SJSA1 (cell line): ENCODE measurements at regions not wholly inside any gene's neighbourhood (a gene's known extent, or its start where the extent isn't known, plus 50 kb on each side); places are given as distances from the start of the nearest gene placed in this dataset.
"Not testable (repeated sequence)": the region's sequence is repeated elsewhere in the genome, so short reads cannot be mapped to it uniquely, and the experiment has no call there.

Source experiments
- DNase-seq, 2 experiments: peaks; one replicate each; pipeline ENCODE4 v3.0.0-alpha.2; 2015 to 2020; ENCODE audit warnings: low spot score in 2 of 2, low read depth in 1 of 2
- H3K27ac ChIP-seq: fragments of 250-450 bp; sonication (Bioruptor Pico); 2 replicates; pipeline ENCODE4 v1.5.1; 2020; ENCODE audit warnings: mild to moderate bottlenecking, moderate library complexity
- H3K27me3 ChIP-seq: fragments of 250-450 bp; sonication (Bioruptor Pico); replicated peaks from 2 replicates; pipeline ENCODE4 v1.5.1; 2020; ENCODE audit warnings: mild to moderate bottlenecking, moderate library complexity
- H3K36me3 ChIP-seq: fragments of 250-450 bp; sonication (Bioruptor Pico); 2 replicates; pipeline ENCODE4 v1.5.1; 2020; ENCODE audit warnings: mild to moderate bottlenecking
- H3K4me1 ChIP-seq: fragments of 250-450 bp; sonication (Bioruptor Pico); replicated peaks from 2 replicates; pipeline ENCODE4 v1.6.1; 2021; ENCODE audit warnings: mild to moderate bottlenecking
- H3K4me3 ChIP-seq: fragments of 250-450 bp; sonication (Bioruptor Pico); 2 replicates; pipeline ENCODE4 v1.5.1; 2020; ENCODE audit warnings: mild to moderate bottlenecking
- H3K9me3 ChIP-seq: fragments of 250-450 bp; sonication (Bioruptor Pico); replicated peaks from 2 replicates; pipeline ENCODE4 v1.5.1; 2020; ENCODE audit warnings: mild to moderate bottlenecking

DNA sequence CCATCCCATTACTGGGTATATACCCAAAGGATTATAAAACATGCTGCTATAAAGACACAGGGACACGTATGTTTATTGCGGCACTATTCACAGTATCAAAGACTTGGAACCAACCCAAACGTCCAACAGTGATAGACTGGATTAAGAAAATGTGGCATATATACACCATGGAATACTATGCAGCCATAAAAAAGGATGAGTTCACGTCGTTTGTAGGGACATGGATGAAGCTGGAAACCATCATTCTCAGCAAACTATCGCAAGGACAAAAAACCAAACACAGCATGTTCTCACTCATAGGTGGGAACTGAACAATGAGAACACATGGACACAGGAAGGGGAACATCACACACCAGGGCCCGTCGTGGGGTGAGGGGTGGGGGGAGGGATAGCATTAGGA is 106.1 kb downstream of the CHD1L start:
- not testable (repeated sequence) for H3K9me3 ChIP-seq, H3K36me3 ChIP-seq, DNase-seq, H3K27me3 ChIP-seq, H3K4me3 ChIP-seq, H3K27ac ChIP-seq, H3K4me1 ChIP-seq

DNA sequence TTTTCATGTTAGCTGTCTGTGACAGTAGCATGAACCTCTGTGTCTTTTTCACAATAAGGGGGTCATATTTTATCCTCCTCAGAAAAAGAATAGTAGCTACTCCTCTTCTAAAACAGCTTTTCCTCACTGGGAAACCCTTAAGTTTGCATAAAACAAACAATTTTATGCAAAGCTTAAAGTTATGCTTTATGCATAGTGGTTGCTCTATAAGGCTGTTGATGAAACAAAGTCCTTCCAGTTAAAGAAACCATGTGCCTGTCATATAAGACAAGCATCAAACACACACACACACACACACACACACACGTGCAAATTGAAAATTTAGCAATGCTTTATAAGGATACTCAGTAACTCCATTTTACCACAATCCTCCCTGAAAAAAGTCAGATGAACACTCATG is 107.0 kb downstream of the CHD1L start:
- no peak for DNase-seq
- H3K4me1 ChIP-seq, result no peaks in the 10 kb centered on the region

DNA sequence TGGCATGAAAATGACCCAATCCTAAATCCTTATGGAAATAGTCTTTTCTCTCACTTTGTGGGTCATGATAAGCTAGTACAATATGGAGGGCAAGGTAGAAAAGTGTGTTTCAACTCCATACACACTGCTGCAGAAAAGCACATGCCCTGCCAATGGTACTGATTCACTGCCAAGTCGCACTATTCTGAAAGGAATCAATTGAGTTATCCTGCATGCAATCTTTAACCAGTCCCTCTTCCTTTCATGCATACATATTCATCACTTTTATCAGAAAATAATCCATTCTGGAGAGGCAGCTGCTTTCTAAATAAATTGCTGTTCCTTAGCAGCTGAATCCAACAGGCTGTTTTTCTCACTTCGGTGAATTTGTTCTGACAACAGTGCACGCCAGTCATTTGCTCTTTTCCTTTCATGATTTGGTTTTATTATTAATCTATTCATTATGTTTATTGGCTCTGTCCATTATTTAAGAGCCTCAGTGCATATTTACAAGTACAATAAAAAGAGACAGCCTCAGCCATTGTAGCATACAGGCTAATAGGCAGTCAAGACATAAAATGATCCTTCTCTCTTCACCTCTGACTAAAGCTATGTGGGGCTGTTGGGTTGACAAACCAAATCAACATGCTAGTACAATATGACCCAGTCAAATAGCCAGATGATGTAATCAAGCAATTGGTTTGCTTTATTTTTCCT is 108.8 kb downstream of the CHD1L start:
- Histone ChIP-seq H3K36me3 (no peaks in the 10 kb centered on the region), H3K4me3 (no peak overlapping the region), H3K27ac (no peak overlapping the region), H3K27me3 (no peaks in the 10 kb centered on the region), H3K4me1 (no peaks in the 10 kb centered on the region), H3K9me3 (no peaks in the 10 kb centered on the region)
- DNase-seq, result no peak

More for the DNA sequence above, 107.0 kb downstream of the CHD1L start:
- no peaks in the 10 kb centered on the region for H3K36me3 ChIP-seq
- no peak overlapping the region for H3K27ac ChIP-seq
- H3K4me3 ChIP-seq, result no peak overlapping the region
- no peaks in the 10 kb centered on the region for H3K9me3 ChIP-seq
- H3K27me3 ChIP-seq, result no peaks in the 10 kb centered on the region

DNA sequence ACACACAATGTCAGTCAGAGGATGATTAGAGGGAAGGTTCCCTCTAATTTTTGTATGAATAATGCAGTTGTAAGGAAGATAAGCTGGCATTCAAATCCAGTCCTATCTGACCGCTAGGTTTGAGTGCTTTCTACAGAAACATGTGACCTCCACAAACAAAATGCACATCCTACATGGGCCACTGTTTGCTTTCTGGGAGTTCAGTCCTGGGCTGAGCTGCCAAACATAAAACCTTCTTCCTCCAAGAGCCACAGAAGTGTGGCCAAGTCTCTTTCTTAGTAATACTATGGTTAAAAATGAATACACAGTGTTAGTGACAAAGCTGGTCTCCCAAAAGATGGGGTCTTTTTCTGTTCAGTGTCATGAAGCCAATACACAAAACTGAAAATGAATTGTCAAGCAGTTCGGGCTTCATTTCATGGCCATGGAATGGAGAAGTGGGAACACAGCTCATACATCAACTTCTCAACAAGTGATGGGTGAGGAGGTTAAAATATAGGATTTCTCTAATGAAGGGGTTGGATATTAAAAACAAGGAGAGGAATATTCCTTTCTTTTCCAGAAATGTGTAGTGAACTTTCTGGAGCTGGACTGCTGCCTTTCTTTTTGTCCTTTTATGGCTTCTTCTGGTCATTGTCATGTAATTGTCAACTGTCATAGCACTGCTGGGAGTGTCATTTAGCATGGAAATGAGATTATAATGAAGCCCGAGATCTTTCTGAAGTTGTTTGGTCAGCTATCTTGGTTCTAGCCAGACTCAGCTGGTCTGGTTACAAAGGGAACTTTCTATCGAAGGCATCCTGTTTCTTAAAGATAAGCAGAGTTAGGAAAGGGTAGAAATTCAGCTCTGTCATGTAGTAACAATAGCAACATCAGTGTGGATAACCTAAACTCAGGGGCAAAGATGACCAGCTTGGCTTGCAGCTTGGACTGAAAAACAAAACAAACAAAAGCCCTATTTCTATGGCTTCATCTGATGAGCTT is 135.1 kb downstream of the CHD1L start:
- Histone ChIP-seq H3K9me3 (no peaks in the 10 kb centered on the region), H3K27me3 (no peaks in the 10 kb centered on the region), H3K27ac (no peak overlapping the region), H3K36me3 (no peaks in the 10 kb centered on the region), H3K4me1 (no peaks in the 10 kb centered on the region), H3K4me3 (no peak overlapping the region)
- DNase-seq, result no peak

DNA sequence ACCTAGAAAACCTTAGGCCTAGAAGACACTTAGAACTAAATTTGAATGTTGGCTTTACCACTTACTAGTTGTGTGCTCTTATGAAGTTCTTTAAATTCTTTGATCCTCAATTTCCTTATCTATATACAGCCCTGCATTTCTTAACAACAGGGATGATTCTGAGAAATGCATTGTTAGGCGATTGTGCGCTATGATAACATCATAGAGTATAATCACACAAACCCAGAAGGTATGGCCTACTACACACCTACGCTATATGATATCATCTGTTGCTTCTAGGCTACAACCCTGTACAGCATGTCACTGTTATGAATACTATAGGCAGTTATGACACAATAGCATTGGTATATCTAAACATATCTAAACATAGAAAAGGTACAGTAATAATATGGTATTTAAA is 137.4 kb downstream of the CHD1L start:
- no peak for DNase-seq
- no peaks in the 10 kb centered on the region for H3K9me3 ChIP-seq
- no peak overlapping the region for H3K27ac ChIP-seq
- H3K36me3 ChIP-seq, result no peaks in the 10 kb centered on the region
- no peak overlapping the region for H3K4me3 ChIP-seq
- peaks cover 3% of the 10 kb centered on the region; the same call in 1 of the 2 replicates for H3K27me3 ChIP-seq
- no peaks in the 10 kb centered on the region for H3K4me1 ChIP-seq

DNA sequence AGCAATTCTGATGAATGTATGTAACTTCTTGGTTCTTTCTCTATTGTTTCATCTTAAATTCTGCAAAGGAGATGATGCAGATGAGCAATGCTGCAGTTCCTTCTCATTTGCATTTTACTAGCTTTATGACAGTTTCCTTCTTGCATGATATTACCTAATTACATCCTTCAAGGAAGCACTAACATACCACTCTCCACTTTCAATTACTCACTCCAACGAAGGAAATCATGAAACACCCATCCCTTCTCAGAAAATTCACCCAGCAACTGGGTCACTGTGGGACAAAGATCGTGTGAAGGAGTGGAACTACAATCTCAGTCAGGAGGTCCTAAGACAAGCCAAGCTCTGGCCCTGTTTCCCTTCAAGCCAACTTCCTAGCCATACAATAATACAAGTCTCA is 142.3 kb downstream of the CHD1L start:
- no peak overlapping the region for H3K27ac ChIP-seq
- H3K9me3 ChIP-seq, result no peaks in the 10 kb centered on the region
- H3K27me3 ChIP-seq, result peaks cover 3% of the 10 kb centered on the region; the same call in 1 of the 2 replicates
- no peaks in the 10 kb centered on the region for H3K4me1 ChIP-seq
- no peak for DNase-seq
- H3K4me3 ChIP-seq, result no peak overlapping the region
- H3K36me3 ChIP-seq, result no peaks in the 10 kb centered on the region

DNA sequence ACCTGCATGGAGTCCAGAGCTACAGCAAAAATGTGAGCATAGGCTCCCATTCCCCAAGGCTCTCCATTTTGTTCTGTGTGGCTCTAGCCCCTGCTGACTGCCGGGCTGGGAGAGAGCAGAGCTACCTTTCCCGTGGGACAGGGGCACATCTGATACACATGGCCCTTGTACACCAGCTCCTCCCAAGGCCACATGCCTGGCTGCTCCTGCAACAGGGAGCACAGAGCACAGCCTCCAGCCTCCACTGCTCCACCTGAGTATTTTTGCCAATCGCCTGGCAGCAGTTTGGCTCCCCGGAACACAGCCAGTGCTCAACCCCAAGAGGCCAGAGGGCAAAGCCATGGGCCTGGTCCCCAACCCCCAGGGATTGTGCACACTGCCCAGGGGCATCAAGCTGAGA is 146.5 kb downstream of the CHD1L start:
- H3K36me3 ChIP-seq, result no peaks in the 10 kb centered on the region
- no peak for DNase-seq

DNA sequence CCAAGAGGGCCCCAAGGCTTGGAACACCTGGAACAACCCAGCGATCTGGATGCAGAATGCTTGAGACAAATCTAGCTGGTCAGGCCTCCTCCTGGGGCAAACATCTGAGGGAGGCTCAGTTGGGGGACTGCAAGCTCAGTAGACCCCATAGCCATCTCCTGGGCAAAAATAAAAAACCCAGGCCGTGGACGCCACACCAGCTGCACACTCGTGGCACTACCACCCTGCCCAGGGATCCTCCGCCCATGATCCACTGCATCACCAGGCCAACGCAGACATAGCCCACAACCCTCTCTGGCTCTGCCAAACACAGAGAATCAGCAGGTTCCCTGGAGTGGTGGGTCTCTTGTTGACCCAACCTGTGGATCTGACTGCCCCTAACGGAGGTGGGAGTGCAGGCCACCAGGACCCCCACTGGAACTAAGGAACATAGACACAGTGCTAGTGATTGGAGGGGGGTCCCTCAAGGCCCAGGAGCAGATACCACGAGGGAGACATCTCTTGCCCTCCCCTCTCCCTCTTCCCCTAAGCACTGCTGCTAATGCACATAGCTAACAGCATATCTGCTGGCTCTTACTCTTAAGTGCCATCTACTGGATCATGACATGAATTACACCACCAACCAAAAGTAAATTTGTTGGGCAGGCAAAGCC is 147.2 kb downstream of the CHD1L start:
- H3K9me3 ChIP-seq, result no peaks in the 10 kb centered on the region
- H3K27ac ChIP-seq, result no peak overlapping the region
- no peaks in the 10 kb centered on the region for H3K4me1 ChIP-seq
- peak in 1 of 2 experiments; percentile 31 for DNase-seq
- no peaks in the 10 kb centered on the region for H3K27me3 ChIP-seq
- H3K4me3 ChIP-seq, result no peak overlapping the region
- H3K36me3 ChIP-seq, result no peaks in the 10 kb centered on the region

More for the DNA sequence above, 146.5 kb downstream of the CHD1L start:
- Histone ChIP-seq H3K4me3 (no peak overlapping the region), H3K4me1 (no peaks in the 10 kb centered on the region), H3K9me3 (no peaks in the 10 kb centered on the region), H3K27ac (no peak overlapping the region), H3K27me3 (no peaks in the 10 kb centered on the region)

DNA sequence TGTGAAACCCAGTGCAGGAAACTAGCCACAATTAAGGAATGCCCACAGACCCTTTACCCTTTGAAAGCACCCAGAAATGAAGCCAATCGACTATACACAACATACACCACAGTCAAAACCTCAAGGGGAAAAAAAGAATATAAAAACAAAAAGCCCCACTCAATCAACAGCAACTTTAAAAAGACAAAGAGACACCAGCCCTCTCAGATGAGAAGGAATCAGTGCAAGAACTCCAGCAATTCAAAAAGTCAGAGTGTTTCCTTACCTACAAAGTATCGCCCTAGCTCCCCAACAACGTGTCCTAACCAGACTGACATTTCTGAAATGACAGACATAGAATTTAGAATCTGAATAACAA is 147.7 kb downstream of the CHD1L start:
- H3K4me1 ChIP-seq, result no peaks in the 10 kb centered on the region
- no peaks in the 10 kb centered on the region for H3K9me3 ChIP-seq
- no peak overlapping the region for H3K27ac ChIP-seq
- no peaks in the 10 kb centered on the region for H3K36me3 ChIP-seq
- H3K27me3 ChIP-seq, result no peaks in the 10 kb centered on the region
- no peak for DNase-seq
- no peak overlapping the region for H3K4me3 ChIP-seq

DNA sequence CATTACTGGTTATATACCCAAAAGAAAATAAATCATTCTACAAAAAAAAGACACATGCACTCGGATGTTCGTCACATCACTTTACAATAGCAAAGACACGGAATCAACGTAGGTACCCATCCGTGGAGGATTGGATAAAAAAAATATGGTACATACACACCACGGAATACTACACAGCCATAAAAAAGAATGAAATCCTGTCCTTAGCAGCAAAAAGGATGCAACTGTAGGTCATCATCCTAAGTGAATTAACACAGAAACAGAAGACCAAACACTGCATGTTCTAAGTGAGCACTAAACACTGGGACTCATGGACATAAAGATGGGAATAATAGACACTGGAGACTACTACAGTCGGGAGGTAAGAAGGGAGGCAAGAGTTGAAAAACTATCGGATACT is 148.6 kb downstream of the CHD1L start:
- Histone ChIP-seq H3K4me1 (no peaks in the 10 kb centered on the region), H3K27me3 (no peaks in the 10 kb centered on the region), H3K9me3 (no peaks in the 10 kb centered on the region), H3K27ac (no peak overlapping the region), H3K4me3 (no peak overlapping the region), H3K36me3 (no peaks in the 10 kb centered on the region)
- DNase-seq, result no peak

DNA sequence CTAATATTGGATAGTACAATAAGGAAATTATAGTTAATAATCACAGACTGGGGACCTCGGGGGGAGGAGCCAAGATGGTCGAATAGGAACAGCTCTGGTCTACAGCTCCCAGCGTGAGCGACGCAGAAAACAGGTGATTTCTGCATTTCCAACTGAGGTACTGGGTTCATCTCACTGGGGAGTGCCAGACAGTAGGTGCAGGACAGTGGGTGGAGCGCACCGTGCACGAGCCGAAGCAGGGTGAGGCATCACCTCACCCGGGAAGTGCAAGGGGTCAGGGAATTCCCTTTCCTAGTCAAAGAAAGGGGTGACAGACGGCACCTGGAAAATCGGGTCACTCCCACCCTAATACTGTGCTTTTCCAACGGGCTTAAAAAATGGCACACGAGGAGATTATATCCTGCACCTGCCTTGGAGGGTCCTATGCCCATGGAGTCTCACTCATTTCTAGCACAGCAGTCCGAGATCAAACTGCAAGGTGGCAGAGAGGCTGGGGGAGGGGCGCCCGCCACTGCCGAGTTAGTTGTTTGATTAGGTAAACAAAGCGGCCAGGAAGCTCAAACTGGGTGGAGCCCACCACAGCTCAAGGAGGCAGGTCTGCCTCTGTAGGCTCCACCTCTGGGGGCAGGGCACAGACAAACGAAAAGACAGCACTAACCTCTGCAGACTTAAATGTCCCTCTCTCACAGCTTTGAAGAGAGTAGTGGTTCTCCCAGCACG is 138.8 kb upstream of the BCL9 start:
- H3K4me3 ChIP-seq, H3K27me3 ChIP-seq, H3K4me1 ChIP-seq, H3K36me3 ChIP-seq, DNase-seq, H3K9me3 ChIP-seq, H3K27ac ChIP-seq: not testable (repeated sequence)

DNA sequence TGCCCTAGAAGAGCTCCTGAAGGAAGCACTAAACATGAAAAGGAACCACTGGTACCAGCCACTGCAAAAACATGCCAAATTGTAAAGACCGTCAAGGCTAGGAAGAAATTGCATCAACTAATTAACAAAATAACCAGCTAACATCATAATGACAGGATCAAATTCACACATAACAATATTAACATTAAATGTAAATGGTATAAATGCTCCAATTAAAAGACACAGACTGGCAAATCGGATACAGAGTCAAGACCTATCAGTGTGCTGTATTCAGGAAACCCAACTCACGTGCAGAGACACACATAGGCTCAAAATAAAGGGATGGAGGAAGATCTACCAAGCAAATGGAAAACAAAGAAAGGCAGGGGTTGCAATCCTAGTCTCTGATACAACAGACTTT is 137.0 kb upstream of the BCL9 start:
- not testable (repeated sequence) for H3K27ac ChIP-seq, H3K27me3 ChIP-seq, H3K36me3 ChIP-seq, H3K4me1 ChIP-seq, H3K4me3 ChIP-seq, DNase-seq, H3K9me3 ChIP-seq

DNA sequence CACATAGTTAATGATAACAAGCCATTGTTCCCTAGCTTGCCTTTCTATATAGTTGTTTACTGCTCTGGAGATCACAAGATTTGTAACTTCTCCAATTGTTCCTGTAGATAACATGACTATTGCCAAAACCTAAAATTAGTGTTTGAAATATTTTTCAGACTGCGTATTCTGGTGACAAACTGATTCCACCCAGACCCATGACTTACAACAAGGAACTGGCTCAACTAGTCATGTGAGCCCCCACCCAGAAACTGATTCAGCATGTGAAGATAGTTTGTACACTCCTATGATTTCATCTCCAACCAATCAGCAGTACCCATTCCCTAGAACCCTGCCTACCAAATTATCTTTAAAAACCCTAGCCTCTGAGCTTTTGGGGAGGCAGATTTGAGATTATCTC is 131.4 kb upstream of the BCL9 start:
- no peaks in the 10 kb centered on the region for H3K4me1 ChIP-seq

More for the DNA sequence above, 131.4 kb upstream of the BCL9 start:
- H3K9me3 ChIP-seq, result no peaks in the 10 kb centered on the region
- DNase-seq, result no peak
- H3K36me3 ChIP-seq, result no peaks in the 10 kb centered on the region
- H3K27ac ChIP-seq, result no peak overlapping the region
- no peaks in the 10 kb centered on the region for H3K27me3 ChIP-seq
- no peak overlapping the region for H3K4me3 ChIP-seq
